HG03280 (cell line): ENCODE measurements at regions not wholly inside any gene's neighbourhood (a gene's known extent, or its start where the extent isn't known, plus 50 kb on each side); places are given as distances from the start of the nearest gene placed in this dataset.
"Not testable (repeated sequence)": the region's sequence is repeated elsewhere in the genome, so short reads cannot be mapped to it uniquely, and the experiment has no call there.

Experiments
- ATAC-seq: cut with Tn5 transposase; IDR thresholded peaks from one replicate; pipeline ENCODE4 v1.9.1; 2021; ENCODE audit warnings: mild to moderate bottlenecking, moderate library complexity; ENCODE audit not compliant: unreplicated experiment

- no peak for ATAC-seq
Measured at GRCh38 chr6:82118150-82118562, 129.4 kb downstream of the IBTK start.

DNA sequence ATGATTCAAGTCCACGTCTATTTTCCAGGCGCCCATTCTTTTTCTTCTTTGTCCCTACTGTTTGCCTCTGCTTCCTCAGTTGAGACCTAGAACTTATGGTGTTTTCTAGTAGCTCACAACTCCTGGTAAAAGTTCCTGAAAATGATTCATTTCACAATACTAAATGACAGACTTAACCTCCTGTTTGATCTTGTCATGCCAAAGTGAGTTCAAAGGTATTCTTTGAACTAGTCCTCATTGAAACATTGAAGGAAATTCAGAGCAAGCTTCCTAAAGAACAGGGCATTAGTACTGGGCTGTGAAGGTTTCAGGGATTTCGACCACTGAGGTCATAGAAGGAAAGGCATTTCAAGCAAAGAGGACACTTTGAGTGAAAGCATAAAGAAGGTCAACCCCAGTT lies 132.8 kb downstream of the IBTK start:
- no peak for ATAC-seq

GRCh38 chr6:82113231-82113630 lies 134.3 kb downstream of the IBTK start:
- ATAC-seq = no peak

DNA sequence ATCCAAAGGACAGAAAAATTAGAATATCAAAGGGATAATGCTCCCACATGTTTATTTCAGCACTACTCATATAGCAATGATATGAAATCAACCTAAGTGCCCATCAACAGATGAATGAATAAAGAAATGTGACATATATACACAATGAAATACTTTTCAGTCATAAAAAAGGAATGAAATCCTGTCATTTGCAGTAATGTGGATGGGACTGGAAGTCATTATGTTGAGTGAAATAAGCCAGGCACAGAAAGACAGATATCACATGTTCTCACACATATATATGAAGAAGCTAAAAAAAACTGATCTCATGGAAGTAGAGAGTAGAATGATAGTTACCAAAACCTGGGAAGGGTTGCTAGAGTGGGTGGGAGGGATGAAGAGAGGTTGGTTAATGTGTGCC lies 135.7 kb downstream of the IBTK start:
- ATAC-seq = no peak

DNA sequence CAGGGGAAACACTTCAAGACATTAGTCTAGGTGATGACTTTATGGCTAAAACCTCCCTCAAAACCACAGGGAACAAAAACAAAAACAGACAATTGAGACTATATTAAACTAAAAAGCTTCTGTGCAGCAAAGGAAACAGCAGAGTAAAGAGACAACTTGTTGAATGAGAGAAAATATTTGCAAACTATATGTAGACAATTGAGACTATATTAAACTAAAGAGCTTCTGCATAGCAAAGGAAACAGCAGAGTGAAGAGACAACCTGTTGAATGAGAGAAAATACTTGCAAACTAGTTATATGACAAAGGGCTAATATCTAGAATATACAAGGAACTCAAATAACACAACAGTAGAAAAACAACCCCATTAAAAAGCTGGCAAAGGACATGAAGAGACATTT lies 136.4 kb downstream of the IBTK start:
- ATAC-seq = no peak

DNA sequence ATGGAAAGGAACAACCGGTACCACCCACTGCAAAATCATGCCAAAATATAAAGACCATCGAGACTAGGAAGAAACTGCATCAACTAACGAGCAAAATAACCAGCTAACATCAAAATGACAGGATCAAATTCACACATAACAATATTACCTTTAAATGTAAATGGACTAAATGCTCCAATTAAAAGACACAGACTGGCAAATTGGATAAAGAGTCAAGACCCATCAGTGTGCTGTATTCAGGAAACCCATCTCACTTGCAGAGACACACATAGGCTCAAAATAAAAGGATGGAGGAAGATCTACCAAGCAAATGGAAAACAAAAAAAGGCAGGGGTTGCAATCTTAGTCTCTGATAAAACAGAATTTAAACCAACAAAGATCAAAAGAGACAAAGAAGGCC lies 144.4 kb downstream of the IBTK start:
- ATAC-seq = not testable (repeated sequence)

- ATAC-seq = not testable (repeated sequence)
Measured at GRCh38 chr6:82101374-82102114, 146.0 kb downstream of the IBTK start.

GRCh38 chr6:82100763-82101162 lies 146.8 kb downstream of the IBTK start:
- not testable (repeated sequence) for ATAC-seq

DNA sequence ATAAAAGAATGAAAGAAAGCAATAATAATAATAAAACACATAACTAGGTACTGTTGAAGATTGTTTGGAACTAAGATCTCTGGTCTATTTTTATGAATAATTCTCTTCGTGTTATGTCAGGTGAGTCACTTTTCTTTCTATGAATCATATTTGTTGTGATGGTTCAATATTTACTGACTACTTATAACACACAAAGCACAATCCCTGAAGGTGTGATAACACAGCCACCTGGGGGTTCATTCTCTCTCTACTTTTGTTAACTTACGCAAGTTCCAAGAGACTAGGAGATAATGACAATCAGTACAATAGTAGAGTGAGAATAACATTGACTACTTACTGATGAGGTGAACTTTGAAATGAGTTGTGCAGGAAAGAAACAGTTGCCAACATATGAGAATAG lies 149.9 kb downstream of the IBTK start:
- no peak for ATAC-seq

GRCh38 chr6:82095091-82095490 lies 152.5 kb downstream of the IBTK start:
- ATAC-seq = no peak

DNA sequence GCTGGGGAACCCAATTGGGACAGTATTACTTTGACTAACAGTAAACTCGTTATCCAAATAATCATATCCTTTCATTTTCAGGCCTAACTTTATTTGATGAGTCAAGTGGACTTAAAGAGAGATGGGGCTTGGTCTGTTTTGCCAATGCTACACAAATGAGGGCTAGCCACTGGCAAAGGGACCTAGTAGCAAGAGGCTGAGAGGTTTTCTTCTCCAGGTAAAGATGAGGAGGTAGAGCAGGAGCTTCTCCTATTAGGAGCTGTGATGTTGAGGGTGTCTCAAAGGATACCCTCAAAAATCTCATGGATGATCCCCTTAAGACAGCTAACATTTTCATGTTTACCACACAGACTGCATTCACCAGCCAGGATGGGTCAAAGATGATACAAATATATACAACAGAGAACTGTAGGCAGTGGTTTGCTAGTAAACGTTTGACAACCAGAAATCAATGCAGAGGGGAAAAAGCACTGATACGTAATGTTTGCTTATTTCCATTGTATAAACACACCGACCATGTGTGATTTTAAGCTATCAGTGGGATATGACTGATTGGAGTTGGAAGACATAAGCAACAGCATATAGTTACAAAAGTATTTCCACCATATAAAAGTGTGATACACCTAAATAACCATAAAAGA lies 153.3 kb downstream of the IBTK start:
- ATAC-seq = no peak

DNA sequence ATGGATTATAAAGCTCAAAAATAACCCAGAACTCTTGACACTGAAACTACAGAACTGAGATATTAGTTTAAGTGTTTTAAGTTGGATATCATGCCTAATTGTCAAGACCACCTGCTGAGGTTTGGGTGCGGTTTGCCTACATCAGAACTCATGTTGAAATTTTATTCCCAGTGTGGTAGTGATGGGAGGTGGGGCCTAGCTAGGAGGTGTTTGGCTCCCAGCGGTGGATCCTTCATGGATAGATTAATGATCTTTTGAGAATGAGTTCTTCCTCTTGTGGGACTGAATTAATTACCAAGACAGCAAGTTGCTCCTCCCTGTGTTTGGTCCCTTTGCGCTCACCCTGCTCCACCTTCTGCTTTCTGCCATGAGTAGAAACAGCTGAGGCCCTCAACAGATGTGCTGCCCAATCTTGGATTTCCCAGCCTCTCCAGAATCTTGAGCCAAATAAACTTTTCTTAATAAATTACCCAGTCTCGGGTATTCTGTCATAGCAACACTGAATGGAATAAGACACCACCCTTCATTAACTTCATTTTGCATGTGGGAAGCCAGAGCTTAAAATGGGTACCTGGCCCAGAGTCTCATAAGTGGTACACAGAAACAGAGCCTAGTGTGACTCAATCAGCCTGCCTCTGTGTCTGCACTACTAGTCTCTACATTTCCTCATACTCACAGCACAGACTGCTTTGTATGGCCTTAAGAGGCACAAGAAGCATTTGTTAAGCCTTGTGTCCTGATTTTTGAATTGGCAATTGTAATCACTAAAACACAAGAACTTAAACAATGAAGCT lies 158.4 kb downstream of the IBTK start:
- no peak for ATAC-seq

DNA sequence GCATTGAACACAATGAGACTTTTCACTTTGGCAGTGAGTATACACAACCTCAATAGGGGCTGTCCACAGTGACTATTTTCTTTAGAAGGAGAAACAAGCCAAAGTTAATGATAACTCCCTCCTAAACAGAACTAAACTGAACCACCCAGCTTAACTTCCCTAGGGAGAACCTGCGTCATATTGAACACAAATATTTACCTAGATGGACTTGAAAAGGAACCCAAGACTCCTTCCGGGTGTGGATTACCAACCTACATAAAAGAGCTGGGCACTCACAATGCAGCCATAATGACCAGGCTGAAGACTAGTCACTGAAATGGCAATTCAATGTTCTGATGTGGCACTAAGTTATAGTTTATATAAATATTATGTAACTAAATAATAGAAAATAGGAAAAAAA lies 160.6 kb downstream of the IBTK start:
- ATAC-seq = no peak

- ATAC-seq = no peak
Measured at GRCh38 chr6:82085701-82086100, 161.8 kb downstream of the IBTK start.

DNA sequence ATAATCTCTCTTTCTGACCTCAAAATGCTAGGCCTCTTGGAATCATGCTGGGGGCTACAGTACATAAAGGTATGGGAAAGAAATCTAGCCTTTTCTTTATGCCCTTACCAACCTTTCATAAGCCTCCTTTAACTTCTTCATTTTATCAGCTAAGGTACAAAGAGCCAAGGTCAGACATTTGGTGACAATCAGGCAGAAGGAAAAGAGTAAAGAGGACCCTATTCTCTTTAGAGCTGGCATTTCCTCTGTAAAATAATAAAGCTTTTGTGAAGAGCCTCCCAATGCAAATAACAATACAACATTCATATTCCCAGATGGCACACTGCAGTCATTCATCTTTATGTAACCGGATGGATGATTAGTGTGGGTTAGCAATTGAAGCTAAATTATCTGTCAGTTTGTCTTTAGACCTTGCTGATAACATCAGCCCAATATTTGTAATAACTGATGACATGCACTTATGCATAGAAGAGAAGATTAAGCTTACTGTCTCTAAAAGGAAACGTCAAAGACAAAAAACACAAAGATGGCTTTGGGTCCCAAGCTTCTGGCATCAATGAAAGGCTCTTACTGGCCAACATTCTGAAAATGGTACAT lies 163.1 kb downstream of the IBTK start:
- ATAC-seq = no peak

GRCh38 chr6:82083646-82084045 lies 163.9 kb downstream of the IBTK start:
- no peak for ATAC-seq

DNA sequence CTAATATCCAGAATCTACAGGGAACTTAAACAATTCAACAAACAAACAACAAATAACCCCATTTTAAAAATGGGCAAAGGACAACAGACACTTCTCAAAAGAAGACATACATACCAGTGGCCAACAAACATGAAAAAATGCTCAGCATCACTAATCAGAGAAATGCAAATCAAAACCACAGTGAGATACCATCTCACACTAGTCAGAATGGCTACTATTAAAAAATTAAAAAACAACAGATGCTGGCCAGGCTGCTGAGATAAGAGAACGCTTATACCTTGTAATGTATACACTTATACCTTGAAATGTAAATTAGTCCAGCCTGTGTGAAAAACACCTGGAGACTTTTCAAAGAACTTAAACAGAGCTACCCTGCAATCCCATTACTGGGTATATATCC lies 166.8 kb downstream of the IBTK start:
- no peak for ATAC-seq

- no peak for ATAC-seq
Measured at GRCh38 chr6:82078286-82078908, 169.1 kb downstream of the IBTK start.

- ATAC-seq = no peak
Measured at GRCh38 chr6:82076916-82077315, 170.6 kb downstream of the IBTK start.

GRCh38 chr6:82074556-82074955 lies 173.0 kb downstream of the IBTK start:
- ATAC-seq = no peak

DNA sequence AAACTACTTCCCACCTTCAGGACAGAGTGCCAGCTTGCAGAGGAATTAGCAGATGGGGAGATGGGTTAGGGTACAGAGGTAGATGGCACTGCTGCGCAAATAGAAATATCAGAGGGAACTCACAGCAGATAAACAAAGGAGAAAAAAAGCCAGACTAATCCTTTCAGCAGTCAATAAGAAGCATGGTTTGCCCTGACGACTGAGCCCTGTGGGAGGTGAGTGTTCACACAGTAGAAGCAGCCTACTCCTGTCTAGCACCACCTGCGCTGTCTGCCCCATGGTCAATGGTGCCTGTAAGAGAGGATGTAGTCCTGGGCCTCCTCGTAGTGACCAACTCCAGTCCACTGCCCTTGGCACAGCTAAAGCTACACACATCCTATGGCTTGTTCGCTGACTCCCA lies 174.1 kb downstream of the IBTK start:
- no peak for ATAC-seq
